ENCODE measurements at regions not wholly inside any gene's neighbourhood (a gene's known extent, or its start where the extent isn't known, plus 50 kb on each side); places are given as distances from the start of the nearest gene placed in this dataset.

- TF ChIP-seq CTCF (conservative IDR thresholded peaks at IDR 0.05; ENCODE audit: low read length): no peak
- no peak for TF ChIP-seq EZH2phosphoT487 (IDR thresholded peaks at IDR 0.05; ENCODE audit: borderline replicate concordance)
Measured at GRCh38 chr5:102130386-102130785, 165.7 kb downstream of the SLCO4C1 start.
